SK-MEL-5 (cell line): ENCODE measurements at regions not wholly inside any gene's neighbourhood (a gene's known extent, or its start where the extent isn't known, plus 50 kb on each side); places are given as distances from the start of the nearest gene placed in this dataset.
"Not testable (repeated sequence)": the region's sequence is repeated elsewhere in the genome, so short reads cannot be mapped to it uniquely, and the experiment has no call there.

ENCODE experiments used
- DNase-seq: peaks from one replicate; pipeline ENCODE4 v3.0.0-alpha.2; 2016; ENCODE audit warnings: low read depth, low spot score
- in situ Hi-C: cut with HindIII; loops from 2 replicates; pipeline ENCODE4 v1.10.0; 2016; ENCODE audit warnings: low sequenced_read_pairs, high pct_unique_total_duplicates, low pct_unique_long_range_greater_than_20kb

GRCh38 chr2:207231967-207232366 lies 66.2 kb upstream of the KLF7 start:
- DNase-seq = no peak
- in situ Hi-C loops = no loop called here

- DNase-seq, in situ Hi-C loops: not testable (repeated sequence)
These were observed 67.4 kb upstream of the KLF7 start for GRCh38 chr2:207233141-207233540.

GRCh38 chr2:207233731-207234130 lies 68.0 kb upstream of the KLF7 start:
- no peak for DNase-seq
- in situ Hi-C loops = no loop called here

GRCh38 chr2:207235621-207236020 lies 69.9 kb upstream of the KLF7 start:
- no peak for DNase-seq
- in situ Hi-C loops = no loop called here

- DNase-seq = no peak
- in situ Hi-C loops = no loop called here
These were observed 70.6 kb upstream of the KLF7 start for GRCh38 chr2:207236156-207236935.

- in situ Hi-C loops = no loop called here
- no peak for DNase-seq
These were observed 73.3 kb upstream of the KLF7 start for GRCh38 chr2:207238831-207239701.

GRCh38 chr2:207239754-207240494 lies 74.2 kb upstream of the KLF7 start:
- in situ Hi-C loops = no loop called here
- DNase-seq = no peak

GRCh38 chr2:207240649-207241048 lies 74.9 kb upstream of the KLF7 start:
- DNase-seq = no peak
- in situ Hi-C loops = no loop called here

GRCh38 chr2:207241198-207241597 lies 75.5 kb upstream of the KLF7 start:
- no peak for DNase-seq
- in situ Hi-C loops = no loop called here

GRCh38 chr2:207243601-207244000 lies 77.9 kb upstream of the KLF7 start:
- in situ Hi-C loops = no loop called here
- DNase-seq = no peak

- in situ Hi-C loops = no loop called here
- no peak for DNase-seq
These were observed 79.5 kb upstream of the KLF7 start for GRCh38 chr2:207244971-207245925.

- in situ Hi-C loops = no loop called here
- DNase-seq = no peak
These were observed 83.1 kb upstream of the KLF7 start for GRCh38 chr2:207248702-207249377.

GRCh38 chr2:207251022-207251421 lies 85.3 kb upstream of the KLF7 start:
- no peak for DNase-seq
- in situ Hi-C loops = no loop called here

- in situ Hi-C loops = no loop called here
These were observed 85.9 kb upstream of the KLF7 start for GRCh38 chr2:207251573-207252192.

GRCh38 chr2:207252416-207252815 lies 86.7 kb upstream of the KLF7 start:
- in situ Hi-C loops = no loop called here
- no peak for DNase-seq

More at GRCh38 chr2:207251573-207252192, 85.9 kb upstream of the KLF7 start:
- DNase-seq = no peak

- in situ Hi-C loops = no loop called here
- DNase-seq = no peak
These were observed 87.4 kb upstream of the KLF7 start for GRCh38 chr2:207252979-207253645.
